Activated CD8-positive, alpha-beta memory T cell treated with anti-CD3 and anti-CD28 coated beads for 48 hours (primary cell): ENCODE measurements at regions not wholly inside any gene's neighbourhood (a gene's known extent, or its start where the extent isn't known, plus 50 kb on each side); places are given as distances from the start of the nearest gene placed in this dataset.
A peak's percentile ranks its signal among the peaks of the same experiment; 100 is the strongest.

Experiments
- DNase-seq, 3 experiments: peaks; one replicate each; pipeline ENCODE4 v3.0.0-alpha.2; 2020; ENCODE audit warnings: low read depth in 2 of 3, low spot score in 2 of 3

DNA sequence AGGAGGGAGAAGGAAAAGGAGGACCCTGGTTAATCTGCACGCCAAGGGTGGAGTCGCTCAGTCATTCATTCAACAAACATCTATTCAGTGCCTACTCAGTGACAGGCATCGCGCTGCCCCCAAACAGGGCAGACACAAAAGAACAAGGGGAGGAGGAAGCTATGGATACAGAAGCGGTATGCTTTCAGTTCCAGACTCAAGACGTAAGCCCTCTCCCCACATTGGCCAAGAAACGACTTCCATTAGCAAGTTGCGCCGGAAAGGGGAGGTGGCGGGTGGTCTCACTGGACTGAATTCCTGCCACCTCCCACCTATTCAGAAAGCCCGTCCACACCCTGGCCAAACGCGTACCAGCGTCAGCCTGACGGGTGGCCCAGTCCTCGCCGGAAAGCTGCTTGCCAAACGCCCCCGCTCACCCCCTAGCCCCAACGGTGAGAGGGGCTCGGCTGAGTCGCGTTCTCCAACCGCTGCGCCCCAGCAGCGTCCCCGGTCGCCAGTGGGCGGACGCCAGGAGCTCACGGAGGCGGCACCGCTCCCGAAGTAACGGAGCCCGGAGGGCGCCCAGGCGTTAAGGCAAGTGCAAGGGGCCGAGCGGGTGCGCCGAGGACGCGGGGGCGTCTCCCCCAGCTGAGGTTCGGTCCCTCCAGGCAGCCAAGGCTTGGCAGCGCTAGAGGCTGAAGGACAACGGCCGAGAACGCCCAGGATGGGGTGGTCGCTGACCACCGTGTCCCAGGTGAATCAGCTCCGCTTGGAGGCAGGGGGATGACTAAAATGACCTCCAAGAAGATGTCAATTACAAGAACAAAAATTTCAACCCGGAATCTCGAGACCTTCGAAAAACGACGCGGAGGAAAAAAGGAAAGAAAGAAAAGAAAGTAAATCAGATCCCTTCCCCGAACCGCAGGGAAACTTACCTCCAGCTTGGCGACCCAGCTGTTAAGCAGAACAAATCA is 470.7 kb downstream of the SOX9 start:
- no peak for DNase-seq

DNA sequence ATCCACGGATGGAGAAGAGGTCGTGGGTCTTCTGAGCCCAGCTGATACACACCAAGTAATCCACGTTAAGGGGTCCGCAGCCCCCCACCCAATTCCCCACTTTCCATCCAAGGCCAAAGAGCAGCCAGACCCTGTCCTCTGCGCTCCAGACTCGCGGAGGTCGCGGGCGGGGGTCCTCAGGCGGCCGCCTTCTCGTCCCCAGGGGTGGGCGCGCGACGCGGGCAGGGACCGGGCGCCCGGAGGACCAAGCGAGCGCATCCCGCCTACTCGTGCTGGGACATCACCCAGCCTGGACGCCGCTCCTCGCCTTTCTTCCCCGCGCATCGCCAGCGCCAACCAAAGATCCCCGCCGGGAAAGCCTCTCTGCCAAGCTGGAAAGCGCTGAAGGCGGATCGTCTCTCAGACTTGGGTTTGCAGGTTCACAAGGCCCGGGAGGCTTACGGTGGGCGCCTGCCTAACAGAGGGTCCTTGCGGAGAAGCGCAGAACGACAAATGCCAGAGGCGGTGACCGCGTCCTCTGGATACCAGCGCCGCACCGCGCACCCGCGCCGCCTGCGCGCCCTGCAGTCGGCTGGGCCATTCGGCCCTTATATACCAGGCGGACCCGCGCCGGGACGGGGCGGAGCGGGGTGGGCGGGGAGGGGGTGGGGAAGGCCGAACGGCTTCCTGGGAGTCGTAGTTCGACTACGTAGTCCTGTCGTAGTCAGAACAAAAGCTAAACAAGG is 471.6 kb downstream of the SOX9 start:
- DNase-seq = peak; percentile 11 to 34 (median 13)

DNA sequence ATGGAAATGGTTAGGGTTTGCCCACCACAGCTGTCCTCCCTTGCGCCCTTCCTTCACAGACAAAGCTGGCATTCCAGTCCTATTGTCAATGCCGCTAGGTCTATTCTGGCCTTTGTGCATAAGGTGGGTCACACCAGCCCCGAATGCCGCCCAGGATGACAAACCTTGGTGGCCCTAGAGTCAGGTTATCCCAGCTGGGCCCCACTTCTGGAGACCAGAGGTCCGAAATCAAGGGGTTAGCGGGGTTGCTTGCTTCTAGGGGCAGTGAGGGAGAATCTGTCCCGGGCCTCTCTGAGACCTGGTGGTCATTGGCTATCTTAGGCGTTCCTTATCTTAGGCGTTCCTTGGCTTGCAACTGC is 472.1 kb downstream of the SOX9 start:
- DNase-seq = no peak

DNA sequence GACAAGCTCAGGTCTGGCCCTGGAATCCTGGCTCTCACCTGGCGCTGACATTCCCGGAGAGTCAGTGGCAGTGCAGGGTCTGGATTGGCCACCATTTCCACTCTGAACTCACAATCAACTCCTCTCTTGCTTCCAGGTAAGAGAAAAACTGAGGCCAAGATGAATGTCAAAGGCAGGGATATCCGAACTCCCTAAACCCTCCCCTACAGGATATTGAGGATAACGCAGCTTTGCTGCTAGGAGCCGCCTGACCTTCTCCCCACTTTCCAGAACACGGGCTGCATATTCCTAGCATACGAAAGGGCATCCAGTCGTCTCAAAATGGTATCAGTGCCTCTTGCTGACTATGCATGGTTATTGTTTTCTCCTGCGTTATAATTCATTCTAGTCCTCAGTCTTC is 473.4 kb downstream of the SOX9 start:
- DNase-seq = no peak
